GM19324 (cell line): ENCODE measurements at regions not wholly inside any gene's neighbourhood (a gene's known extent, or its start where the extent isn't known, plus 50 kb on each side); places are given as distances from the start of the nearest gene placed in this dataset.
A peak's percentile ranks its signal among the peaks of the same experiment; 100 is the strongest.
"Not testable (repeated sequence)": the region's sequence is repeated elsewhere in the genome, so short reads cannot be mapped to it uniquely, and the experiment has no call there.

Experiments
- ATAC-seq: cut with Tn5 transposase; IDR thresholded peaks from one replicate; pipeline ENCODE4 v1.9.1; 2021; ENCODE audit warnings: mild to moderate bottlenecking, moderate library complexity; ENCODE audit not compliant: unreplicated experiment, low FRiP score

DNA sequence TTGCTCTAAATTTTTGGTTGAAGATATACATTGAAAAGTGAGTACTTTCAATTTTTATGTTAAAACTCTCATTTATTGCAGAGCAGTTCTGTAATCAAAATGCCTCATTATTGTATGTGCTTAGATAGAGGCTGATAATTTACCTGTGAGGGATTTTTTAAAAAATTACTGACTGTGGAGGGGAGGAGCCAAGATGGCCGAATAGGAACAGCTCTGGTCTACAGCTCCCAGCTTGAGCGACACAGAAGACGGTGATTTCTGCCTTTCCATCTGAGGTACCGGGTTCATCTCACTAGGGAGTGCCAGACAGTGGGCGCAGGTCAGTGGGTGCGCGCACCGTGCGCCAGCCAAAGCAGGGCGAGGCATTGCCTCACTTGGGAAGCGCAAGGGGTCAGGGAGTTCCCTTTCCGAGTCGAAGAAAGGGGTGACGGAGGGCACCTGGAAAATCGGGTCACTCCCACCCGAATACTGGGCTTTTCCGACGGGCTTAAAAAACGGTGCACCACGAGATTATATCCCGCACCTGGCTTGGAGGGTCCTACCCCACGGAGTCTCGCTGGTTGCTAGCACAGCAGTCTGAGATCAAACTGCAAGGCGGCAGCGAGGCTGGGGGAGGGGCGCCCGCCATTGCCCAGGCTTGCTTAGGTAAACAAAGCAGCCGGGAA is 89.4 kb downstream of the DDX11 start:
- not testable (repeated sequence) for ATAC-seq

DNA sequence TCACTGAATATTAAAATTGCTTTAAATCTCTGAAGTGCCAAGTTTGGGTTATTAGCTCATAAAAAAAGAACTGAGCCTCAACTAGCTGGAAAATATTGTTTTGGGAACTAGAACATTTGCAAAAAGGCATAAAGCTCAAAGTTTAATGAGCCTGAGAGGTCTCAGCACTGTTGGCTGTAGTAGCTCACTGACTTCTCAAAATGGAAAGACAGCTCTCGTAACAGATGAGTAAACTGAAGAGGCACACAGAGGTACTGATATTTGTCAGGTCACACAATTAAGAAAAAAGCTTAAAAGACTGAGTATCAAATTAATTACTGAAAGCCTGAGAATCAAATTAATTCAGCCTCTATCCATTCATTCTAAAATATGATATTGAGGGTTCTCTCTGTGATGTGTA is 100.6 kb downstream of the DDX11 start:
- not testable (repeated sequence) for ATAC-seq

DNA sequence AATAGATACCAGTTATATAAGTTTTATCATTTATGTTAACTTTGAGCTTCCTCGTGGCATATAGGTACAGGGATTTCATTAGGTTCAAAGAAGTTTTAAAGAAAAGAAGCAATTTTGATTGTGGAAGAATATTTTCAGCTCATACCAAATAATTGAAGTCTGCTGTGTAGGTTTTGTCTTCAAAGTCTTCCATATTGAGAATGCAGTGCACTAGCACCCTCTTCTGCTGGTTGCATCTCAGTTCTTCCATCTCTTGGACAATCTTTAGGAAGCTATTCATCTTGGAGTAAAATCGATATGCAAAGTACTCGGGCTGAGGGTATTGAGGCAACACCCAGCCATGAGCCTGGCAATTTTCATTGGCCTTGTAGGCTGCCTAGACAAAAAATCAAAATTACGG is 103.9 kb downstream of the DDX11 start:
- not testable (repeated sequence) for ATAC-seq

DNA sequence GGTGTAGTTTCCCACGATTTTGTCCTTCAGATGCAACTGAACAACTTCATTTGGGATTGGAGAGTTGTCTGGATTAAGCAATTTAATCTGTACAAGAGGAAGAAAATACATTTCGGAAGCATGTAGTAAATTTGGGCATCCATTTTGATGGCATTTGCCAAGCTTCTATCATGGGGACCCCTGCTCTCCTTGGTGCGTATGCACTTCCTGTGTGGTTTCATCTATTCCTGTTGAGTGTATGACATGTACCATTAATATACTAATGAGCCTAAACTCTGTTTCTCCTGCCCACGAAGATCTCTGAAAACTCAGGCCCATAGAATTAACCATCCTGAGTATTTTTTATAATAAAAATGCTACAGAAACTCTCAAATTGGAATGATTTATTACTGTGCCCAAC is 105.2 kb downstream of the DDX11 start:
- not testable (repeated sequence) for ATAC-seq

DNA sequence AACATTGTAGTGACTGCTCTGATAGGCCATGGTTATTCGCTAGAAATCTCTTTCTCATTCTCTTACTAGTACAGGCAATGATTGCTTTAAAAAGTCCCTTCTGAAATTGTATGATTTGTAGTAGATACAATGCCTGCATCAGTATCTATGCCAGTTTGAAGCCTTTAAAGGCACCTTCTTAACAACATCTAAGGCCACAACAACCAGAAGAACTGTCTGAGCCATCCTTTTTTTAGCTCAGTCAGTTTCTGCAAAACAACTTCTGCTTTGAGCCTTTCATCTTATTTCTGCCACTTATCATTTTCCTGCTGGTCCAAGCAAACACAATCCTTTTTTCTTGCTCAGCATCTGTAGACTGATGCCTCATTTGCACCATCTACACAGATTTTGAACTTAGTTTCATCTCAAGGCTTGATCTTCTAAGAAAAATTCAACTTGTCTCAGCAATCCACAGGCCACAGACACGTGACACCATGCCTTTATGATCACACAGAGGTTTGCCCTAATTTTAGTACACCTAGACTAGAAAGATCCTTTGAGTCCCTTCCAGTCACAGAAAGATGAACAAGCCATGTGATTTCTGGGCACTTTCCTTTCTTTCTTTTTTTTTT is 106.1 kb downstream of the DDX11 start:
- ATAC-seq: not testable (repeated sequence)

DNA sequence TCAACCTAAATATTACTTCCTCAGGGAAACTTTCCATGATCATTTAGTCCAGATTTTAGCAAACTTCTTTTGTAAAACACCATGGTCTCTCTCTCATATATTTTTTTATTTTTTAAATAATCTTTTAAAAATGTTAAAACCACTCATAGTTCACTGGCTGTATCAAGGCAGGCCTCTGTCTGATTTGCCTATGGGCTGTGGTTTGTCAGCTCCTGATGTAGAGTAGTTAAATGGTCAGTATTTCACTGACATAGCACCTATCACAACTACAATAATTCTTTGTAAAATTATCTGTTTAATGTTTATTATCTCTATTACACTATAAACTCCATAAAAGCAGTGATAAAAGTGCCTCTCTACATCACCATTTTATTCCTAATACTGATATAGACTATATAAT is 108.9 kb downstream of the DDX11 start:
- not testable (repeated sequence) for ATAC-seq

DNA sequence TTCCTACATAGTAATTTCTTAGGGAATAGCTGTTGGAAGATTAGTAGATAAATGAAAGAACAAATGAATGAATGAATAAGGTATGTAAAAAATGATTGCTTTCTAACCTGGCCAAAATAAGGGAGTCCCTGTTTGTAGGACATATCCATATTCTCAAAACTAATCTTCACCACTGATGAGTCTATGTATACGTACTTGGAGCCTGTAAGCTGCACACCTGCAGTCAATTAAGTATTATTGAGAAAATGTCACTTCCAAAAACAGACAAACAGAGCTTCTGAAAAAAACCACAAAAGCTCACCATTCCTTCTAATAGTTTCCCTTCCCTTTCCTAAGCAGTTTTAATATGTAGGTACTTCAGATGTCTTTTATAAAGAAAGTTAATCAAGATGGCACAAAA is 109.4 kb downstream of the DDX11 start:
- ATAC-seq: not testable (repeated sequence)

DNA sequence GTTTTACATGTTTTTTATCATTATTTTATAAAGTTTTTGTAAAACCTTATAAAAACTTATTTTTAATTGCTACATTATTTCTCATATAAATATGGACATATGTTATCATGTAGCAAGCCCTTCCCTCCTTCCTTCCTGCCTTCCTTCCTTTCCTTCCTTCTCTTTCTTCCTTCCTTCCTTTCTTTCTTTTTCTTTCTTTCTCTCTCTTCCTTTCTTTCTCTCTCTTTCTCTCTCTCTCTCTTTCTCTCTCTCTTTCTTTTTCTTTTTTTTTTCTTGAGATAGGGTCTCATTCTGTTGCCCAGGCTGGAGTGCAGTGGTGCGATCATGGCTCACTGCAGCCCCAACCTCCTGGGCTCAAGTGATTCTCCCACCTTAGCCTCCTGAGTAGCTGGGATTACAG is 110.2 kb downstream of the DDX11 start:
- not testable (repeated sequence) for ATAC-seq

DNA sequence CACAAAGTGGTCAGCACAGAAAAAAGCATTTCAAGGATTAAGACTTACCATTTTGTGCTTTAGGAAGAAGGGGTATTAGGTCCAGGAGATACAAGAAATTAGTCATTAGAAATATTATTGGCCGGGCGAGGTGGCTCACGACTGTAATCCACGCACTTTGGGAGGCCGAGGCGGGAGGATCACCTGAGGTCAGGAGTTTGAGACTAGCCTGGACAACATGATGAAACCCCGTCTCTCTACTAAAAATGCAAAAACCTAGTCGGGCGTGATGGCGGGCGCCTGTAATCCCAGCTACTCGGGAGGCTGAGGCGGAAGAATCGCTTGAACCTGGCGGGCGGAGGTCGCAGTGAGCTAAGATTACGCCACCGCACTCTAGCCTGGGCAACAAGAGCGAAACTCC is 111.0 kb downstream of the DDX11 start:
- not testable (repeated sequence) for ATAC-seq

DNA sequence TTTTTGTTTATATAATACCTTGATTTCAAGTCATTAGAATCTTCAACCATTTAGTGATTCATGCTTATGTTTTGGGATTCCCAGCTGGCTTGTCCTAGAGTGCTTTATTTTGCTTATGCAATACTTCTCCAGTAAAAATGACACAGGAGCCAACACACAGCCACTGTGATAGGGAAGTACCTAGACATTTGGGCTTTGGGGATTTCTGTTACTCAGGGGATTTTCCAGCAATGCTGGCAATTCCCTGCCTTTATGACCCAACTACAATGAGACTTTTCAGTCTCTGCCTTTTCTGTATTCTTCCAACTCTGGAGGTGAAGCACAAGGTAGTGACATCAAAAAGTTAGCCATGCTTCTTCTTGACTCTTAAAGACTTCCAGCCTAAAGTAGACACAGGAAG is 119.0 kb downstream of the DDX11 start:
- not testable (repeated sequence) for ATAC-seq

DNA sequence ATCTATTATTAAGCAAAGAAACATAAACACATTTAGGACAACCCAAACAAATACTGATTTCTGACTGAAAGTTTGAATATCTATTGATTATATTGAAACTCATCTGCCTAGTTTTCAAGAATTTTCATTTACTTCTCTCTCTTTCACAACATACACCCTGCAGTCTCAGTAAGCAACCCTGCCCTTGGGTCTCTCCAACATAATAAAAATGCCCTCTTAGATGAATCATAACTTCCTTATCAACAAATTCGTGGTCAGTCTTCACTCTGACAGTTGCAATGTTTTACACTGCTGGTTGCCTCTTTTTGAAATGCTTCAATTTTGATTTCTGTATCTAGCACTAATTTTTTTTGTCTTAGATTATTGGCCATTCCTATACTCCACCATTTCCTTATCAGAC is 122.0 kb downstream of the DDX11 start:
- not testable (repeated sequence) for ATAC-seq

DNA sequence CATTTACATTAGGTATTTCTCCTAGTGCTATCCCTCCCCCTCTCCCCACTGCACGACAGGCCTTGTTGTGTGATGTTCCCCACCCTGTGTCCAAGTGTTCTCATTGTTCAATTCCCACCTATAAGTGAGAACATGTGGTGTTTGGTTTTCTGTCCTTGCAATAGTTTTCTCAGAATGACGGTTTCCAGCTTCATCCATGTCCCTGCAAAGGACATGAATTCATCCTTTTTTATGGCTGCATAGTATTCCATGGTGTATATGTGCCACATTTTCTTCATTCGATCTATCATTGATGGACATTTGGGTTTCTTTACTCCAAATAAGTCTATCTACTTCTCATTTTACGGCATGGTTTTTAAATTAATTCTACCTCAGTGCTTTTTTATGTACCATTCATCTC is 125.8 kb downstream of the DDX11 start:
- ATAC-seq: not testable (repeated sequence)

DNA sequence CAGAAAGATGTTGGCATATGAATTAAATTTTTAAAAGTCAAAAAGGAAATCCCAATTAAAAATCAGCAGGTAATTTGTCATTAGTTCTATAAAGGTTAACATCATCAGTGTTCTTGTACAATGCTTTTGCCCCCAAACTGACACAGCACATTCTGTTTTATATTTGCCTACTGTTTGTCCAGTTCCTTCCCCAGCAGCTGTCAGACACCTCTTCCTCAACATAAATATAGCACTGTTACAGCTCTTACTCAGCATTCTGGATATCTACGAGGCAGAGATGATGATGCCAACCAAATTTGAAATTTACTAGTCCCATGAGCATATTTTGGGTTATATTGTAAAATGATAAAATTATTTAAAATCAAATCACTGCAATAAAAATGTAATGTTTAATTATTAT is 124.6 kb downstream of the SINHCAF start:
- no peak for ATAC-seq

DNA sequence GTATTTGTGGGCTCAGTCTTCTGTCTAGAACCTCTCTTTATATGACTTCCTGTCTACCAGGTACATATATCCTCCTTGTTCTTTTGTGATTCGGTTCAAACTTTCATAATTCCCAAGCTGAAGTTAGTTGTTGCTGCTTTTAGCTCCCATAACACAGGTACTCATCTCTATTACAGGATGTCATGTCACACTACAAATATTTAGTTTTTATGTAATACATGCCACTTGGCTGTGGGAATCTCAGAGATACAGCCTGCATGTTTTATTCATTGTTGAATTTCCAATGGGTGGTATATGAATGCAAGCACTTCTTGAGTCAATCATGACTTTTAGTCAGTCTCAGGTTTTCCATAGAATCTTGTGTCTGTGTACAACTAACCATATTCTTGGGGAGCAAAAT is 122.7 kb downstream of the SINHCAF start:
- no peak for ATAC-seq

DNA sequence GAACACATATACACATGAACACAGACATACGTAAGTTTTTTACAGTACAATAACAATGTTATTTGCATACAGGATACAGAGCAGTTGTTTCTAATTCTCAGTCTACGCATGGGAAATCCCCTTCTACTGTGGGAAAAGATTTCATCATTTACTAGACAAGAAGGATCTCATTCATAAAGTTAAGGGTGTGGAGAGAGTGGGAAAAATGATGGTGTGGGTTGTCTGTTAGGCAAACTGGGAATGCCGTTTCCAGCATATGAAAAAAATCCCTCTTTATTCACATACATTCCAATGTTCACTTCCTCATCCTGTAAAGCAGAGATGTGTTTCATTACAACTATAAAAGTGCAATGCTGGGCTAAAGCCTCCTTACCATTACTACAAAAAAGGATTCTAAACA is 120.9 kb downstream of the SINHCAF start:
- ATAC-seq: peak; percentile 91

DNA sequence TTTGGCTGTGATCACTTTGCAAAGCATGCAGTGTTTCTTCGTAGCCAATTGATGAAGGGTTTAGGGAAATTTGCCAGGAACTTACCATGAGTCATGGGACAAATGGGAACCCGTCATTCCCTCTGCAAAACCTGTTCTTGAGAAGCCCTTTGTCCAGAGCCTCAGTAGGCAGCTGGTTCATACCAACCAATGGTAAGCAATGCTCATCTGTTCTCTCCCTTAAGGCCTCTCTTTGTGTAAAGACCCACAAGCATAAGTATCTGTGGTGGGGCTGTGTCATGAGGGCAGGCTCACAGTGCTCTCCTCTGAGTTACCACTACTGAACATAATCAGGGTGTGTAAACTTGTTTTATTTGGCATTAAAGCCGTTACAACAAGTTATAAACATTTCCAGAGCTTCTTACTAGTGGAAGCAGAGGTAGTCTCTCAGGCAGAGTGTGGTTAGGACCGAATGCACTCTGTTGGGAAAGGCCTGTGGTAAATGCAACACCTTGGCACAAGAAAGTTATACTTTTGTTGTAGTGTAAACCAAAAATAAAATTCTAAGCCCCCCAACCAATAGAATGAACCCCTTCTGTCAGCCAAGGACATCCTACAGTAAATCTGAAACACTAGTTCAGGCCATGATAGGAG is 119.8 kb downstream of the SINHCAF start:
- no peak for ATAC-seq

DNA sequence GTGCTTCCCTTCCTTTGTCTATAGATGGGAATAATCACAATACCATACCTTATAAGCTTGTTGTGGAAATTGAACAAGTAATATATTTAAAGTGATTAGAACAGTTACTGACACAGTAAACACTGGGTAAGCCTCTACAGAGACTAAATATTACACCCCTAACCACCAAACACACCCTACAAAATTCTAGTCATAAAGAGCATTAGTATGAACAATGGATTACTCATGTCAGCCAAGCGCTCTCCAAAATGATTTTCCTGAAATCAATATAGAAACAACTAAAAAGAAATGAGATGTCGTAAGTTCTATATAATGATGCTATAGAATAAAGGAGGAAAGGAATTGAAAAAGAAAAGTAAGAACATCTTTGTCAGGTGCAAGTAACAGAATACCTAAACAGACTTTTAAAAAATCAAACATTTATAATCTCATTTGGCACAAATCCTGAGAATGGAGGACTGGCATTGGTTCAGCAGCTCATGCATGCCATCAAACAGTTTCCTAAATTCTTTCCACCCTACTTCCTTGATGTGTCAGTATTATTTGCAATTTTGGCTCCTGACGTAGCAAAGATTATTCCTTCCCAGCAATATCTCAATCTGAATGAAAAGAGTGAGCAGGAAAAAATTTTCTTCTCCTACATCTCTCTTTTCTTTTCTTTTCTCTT is 118.0 kb downstream of the SINHCAF start:
- no peak for ATAC-seq

DNA sequence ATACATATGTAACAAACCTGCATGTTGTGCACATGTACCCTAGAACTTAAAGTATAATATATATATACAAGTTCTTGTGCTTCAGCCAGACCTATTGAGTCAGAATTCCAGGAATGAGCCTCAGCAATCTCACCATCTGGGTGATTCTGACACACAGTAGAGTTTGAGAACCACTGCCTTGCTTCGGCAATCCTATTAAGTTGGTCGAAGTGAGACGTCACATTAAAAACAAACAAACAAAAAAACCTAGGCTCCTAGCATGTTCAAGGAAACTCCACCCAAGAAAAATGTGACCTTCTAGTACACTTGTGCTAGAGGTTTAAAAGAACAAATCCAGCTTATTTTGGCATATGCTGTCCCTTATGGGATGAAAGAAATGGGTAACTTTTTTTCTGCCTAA is 115.8 kb downstream of the SINHCAF start:
- no peak for ATAC-seq

DNA sequence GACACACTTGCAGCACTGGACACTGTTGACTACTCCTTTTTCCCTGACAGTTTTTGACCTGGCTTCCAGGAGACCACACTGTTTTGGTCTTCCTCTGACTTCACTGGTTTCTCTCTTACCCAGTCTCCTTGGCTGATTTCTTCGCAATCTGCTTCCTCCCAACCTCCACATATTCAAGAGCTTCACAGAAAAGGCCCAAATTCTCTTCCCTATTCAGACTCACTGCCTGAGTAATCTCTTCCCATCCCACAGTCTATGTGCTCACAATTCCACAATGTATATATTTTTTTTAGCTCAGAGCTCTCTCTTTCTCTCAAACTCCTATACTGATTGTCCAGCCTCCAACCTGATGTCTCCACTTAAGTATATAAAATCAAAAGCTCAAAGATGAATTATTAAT is 115.4 kb downstream of the SINHCAF start:
- no peak for ATAC-seq

DNA sequence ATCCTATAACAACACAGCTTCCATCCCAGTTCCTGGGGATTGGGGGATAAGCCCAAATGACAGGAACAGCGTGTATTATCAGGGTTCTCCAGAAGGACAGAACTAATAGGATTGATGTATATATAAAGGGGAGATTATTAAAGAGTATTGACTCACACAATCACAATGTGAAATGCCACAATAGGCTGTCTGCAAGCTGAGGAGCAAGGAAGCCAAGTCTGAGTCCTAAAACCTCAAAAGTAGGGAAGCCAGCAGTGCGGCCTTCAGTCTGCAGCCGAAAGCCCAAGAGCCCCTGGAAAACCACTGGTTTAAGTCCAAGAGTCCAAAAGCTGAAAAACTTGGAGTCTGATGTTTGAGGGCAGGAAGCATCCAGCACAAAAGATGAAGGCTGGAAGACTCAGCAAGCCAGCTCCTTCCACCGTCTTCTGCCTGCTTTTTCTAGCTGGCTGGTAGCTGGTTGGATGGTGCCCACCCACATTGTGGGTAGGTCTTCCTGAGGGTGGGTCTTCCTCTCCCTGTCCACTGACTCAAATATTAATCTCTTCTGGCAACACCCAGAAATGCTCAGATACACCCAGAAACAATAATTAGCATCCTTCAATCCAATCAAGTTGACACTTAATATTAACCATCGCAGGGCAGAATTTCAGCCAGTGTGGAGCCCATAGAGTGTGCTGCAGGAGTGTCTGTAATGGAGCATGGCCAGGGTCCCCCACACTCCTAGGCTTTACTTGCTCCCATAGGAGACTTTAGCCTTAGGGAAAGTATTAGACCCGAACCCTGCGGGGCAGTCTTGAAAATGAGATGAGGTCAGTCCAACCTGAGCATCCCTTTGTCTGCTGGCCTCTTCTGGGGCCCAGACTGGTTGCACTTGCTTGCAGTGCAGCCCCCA is 111.1 kb downstream of the SINHCAF start:
- no peak for ATAC-seq
